AG04450 (cell line): ENCODE measurements at regions not wholly inside any gene's neighbourhood (a gene's known extent, or its start where the extent isn't known, plus 50 kb on each side); places are given as distances from the start of the nearest gene placed in this dataset.

ENCODE experiments used
- CTCF ChIA-PET: fragments of 300-600, 350-600 bp; formaldehyde crosslinking; extraction: SDS; loops from one replicate; lab custom pipeline; 2022; ENCODE audit warnings: antibody characterized with exemption, inconsistent platforms; lab: Charles Lee
- POLR2A ChIA-PET: fragments of 350-600 bp; formaldehyde crosslinking; extraction: SDS; loops from one replicate; lab custom pipeline; 2021; ENCODE audit warnings: antibody characterized with exemption, inconsistent platforms; lab: Yijun Ruan, JAX
- DNase-seq: peaks from one replicate; pipeline ENCODE4 v3.0.0-alpha.2; 2011; ENCODE audit warnings: low read depth, low spot score
- H3K27ac ChIP-seq: one replicate; pipeline ENCODE4 v1.5.1; 2012; ENCODE audit warnings: low read depth, low read length, control low read depth
- H3K27me3 ChIP-seq: one replicate; pipeline ENCODE4 v1.6.0; 2012; ENCODE audit warnings: low read length; ENCODE audit not compliant: control insufficient read depth, insufficient read depth
- H3K4me3 ChIP-seq: 2 replicates; pipeline ENCODE4 v1.5.1; 2011; ENCODE audit warnings: mild to moderate bottlenecking, low read depth, low read length, control low read depth
- H3K9me3 ChIP-seq: 2 replicates; pipeline ENCODE4 v1.5.1; 2012; ENCODE audit warnings: low read length; ENCODE audit not compliant: control insufficient read depth, insufficient read depth
- CTCF ChIP-seq: IDR thresholded peaks from 2 replicates; pipeline ENCODE4 v1.5.1; 2011; ENCODE audit warnings: low read depth, low read length, control low read depth, inconsistent platforms

DNA sequence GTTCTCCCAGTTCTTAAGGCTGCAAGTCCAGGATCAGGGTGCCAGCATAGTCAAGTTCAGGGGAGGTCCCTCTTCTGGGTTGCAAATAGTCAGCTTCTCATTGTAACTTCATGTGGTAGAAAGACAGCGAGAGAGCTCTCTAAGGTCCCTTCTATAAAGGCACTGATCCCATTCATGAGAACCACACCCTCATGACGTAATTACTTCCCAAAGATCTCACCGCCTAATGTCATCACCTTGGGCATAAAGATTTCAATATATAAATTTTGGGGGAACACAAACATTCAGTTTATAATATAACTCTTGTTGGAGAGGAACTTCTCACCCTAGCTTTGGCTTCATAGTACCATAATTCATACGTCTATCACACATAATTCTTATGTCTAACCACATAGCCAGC, 203.9 kb upstream of the VLDLR start:
- CTCF ChIA-PET: no interaction called here

DNA sequence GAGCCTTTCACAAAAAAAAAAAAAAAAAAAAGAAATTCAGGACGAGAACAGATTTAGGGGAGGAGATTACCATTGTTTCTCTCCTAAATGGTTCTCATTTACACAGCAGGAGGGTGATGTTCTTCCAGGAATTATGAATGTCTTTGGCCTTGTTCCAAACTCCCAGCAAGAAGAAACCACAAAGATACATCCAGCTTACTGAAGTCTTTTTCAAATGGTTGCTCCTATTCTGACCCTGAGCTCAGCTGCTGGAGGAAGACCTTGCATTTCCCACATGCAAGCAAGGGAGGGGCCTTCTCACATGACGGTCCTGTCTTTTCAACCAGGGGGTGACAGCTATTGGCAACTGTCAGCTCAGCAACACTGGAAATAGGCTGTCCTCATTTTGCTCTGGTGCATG, 203.0 kb upstream of the VLDLR start:
- no peak overlapping the region for H3K27ac ChIP-seq
- ChIA-PET CTCF (no interaction called here), POLR2A (no interaction called here)

More for the DNA sequence above, 203.9 kb upstream of the VLDLR start:
- POLR2A ChIA-PET: no interaction called here
- TF ChIP-seq CTCF: no peak
- DNase-seq: no peak
- Histone ChIP-seq H3K9me3 (no peaks in the 10 kb centered on the region), H3K4me3 (no peak overlapping the region), H3K27me3 (no peaks in the 10 kb centered on the region), H3K27ac (no peak overlapping the region)

GRCh38 chr9:2419347-2419746, 202.2 kb upstream of the VLDLR start:
- no peak for TF ChIP-seq CTCF
- no peaks in the 10 kb centered on the region for H3K9me3 ChIP-seq
- no peak for DNase-seq
- no peak overlapping the region for H3K27ac ChIP-seq
- POLR2A ChIA-PET: no interaction called here
- no peak overlapping the region for H3K4me3 ChIP-seq
- CTCF ChIA-PET: interaction anchor here (0.8 kb wide), 1 partner anchor 47 kb away, joined by 3 read pairs; no protein-coding TSS in a partner anchor
- H3K27me3 ChIP-seq: no peaks in the 10 kb centered on the region

More for the DNA sequence above, 203.0 kb upstream of the VLDLR start:
- Histone ChIP-seq H3K4me3 (no peak overlapping the region), H3K27me3 (no peaks in the 10 kb centered on the region), H3K9me3 (no peaks in the 10 kb centered on the region)
- no peak for DNase-seq
- no peak for TF ChIP-seq CTCF

GRCh38 chr9:2420543-2420942, 201.0 kb upstream of the VLDLR start:
- TF ChIP-seq CTCF: no peak
- CTCF ChIA-PET: no interaction called here
- no peaks in the 10 kb centered on the region for H3K9me3 ChIP-seq

DNA sequence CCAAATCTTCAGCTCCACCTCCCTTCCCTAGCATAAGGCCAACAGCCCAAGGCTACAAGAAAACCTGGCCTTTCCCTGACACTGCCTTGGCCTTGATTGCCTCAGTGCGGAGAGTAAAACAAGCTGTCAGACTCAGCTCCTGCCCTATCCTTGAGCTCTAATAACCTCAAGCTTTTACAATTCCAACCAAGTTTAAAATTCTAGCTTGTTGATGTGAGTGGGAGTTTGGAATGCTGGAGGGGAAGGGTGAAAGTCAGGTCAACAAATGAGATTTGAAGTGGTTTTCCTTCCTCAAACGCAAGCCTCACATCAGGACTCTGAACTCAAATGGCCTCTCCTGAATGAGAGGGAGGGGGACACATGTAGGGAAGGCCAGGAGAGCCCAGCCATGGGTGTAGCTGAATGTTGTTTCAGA, 197.0 kb upstream of the VLDLR start:
- Histone ChIP-seq H3K27ac (no peak overlapping the region), H3K9me3 (no peaks in the 10 kb centered on the region), H3K4me3 (no peak overlapping the region), H3K27me3 (no peaks in the 10 kb centered on the region)
- ChIA-PET CTCF (no interaction called here), POLR2A (no interaction called here)
- no peak for TF ChIP-seq CTCF
- no peak for DNase-seq

More at GRCh38 chr9:2420543-2420942, 201.0 kb upstream of the VLDLR start:
- POLR2A ChIA-PET: no interaction called here
- H3K27ac ChIP-seq: no peak overlapping the region
- H3K27me3 ChIP-seq: no peaks in the 10 kb centered on the region
- H3K4me3 ChIP-seq: no peak overlapping the region
- DNase-seq: no peak
